SK-N-SH (cell line): ENCODE measurements at regions not wholly inside any gene's neighbourhood (a gene's known extent, or its start where the extent isn't known, plus 50 kb on each side); places are given as distances from the start of the nearest gene placed in this dataset.

Source experiments
- CTCF ChIA-PET: fragments of 300-600, 350-600 bp; formaldehyde crosslinking; extraction: SDS; loops from one replicate; lab custom pipeline; 2021; lab: Yijun Ruan, JAX
- POLR2A ChIA-PET: fragments of 350-600 bp; sonication (Branson Sonifier 250); formaldehyde crosslinking; extraction: SDS; loops from one replicate; lab custom pipeline; 2020; ENCODE audit warnings: antibody characterized with exemption, inconsistent platforms; lab: Yijun Ruan, JAX
- DNase-seq: peaks from one replicate; pipeline ENCODE4 v3.0.0; 2012
- H2AFZ ChIP-seq: fragments of 200-600 bp; sonication (generic); 2 replicates; pipeline ENCODE4 v1.8.1; 2016; ENCODE audit warnings: antibody characterized with exemption, mild to moderate bottlenecking, low read depth
- H3F3A ChIP-seq: fragments of 200-600 bp; sonication (generic); replicated peaks from 2 replicates; pipeline ENCODE3; 2016; ENCODE audit warnings: antibody characterized with exemption, mild to moderate bottlenecking; ENCODE audit not compliant: insufficient read depth
- H3K27ac ChIP-seq, 2 experiments: fragments of 200-500 bp in 1 of 2; fragments of 200-600 bp in 1 of 2; sonication (Bioruptor generic) in 1 of 2; sonication (generic), shearing (Covaris generic) in 1 of 2; 2 replicates each; pipeline versions ENCODE4 v1.5.1 to v1.6.1; 2014 to 2016; ENCODE audit warnings: low read depth in 2 of 2, inconsistent platforms in 1 of 2, low read length in 1 of 2, mild to moderate bottlenecking in 1 of 2, mixed read lengths in 1 of 2
- H3K27me3 ChIP-seq: fragments of 200-600 bp; sonication (generic), shearing (Covaris generic); 2 replicates; pipeline ENCODE4 v1.6.1; 2016; ENCODE audit warnings: mixed run types; ENCODE audit not compliant: insufficient read depth
- H3K36me3 ChIP-seq, 2 experiments: fragments of 200-500 bp in 1 of 2; fragments of 200-600 bp in 1 of 2; sonication (Bioruptor generic) in 1 of 2; sonication (generic) in 1 of 2; replicated peaks in 1 of 2; 2 replicates each; pipeline versions ENCODE3 to v1.5.1; 2014 to 2016; ENCODE audit warnings: low read length in 1 of 2, mild to moderate bottlenecking in 1 of 2; ENCODE audit not compliant: insufficient read depth in 2 of 2, control insufficient read depth in 1 of 2
- H3K4me1 ChIP-seq, 2 experiments: fragments of 200-500 bp in 1 of 2; fragments of 200-600 bp in 1 of 2; sonication (Bioruptor generic) in 1 of 2; sonication (generic), shearing (Covaris generic) in 1 of 2; 2 replicates each; pipeline versions ENCODE4 v1.5.1 to v1.6.1; 2014 to 2016; ENCODE audit warnings: low read depth in 1 of 2, low read length in 1 of 2, mixed run types in 1 of 2; ENCODE audit not compliant: insufficient read depth in 2 of 2, control insufficient read depth in 1 of 2
- H3K4me2 ChIP-seq: fragments of 200-600 bp; sonication (generic), shearing (Covaris generic); 2 replicates; pipeline ENCODE4 v1.6.1; 2017; ENCODE audit warnings: mixed run types
- H3K4me3 ChIP-seq, 2 experiments: fragments of 200-500 bp in 1 of 2; fragments of 200-600 bp in 1 of 2; sonication (Bioruptor generic) in 1 of 2; sonication (generic), shearing (Covaris generic) in 1 of 2; 2 replicates each; pipeline versions ENCODE4 v1.5.1 to v1.8.1; 2014 to 2016; ENCODE audit warnings: low read depth in 2 of 2, inconsistent platforms in 1 of 2, low read length in 1 of 2, mild to moderate bottlenecking in 1 of 2, mixed read lengths in 1 of 2, moderate library complexity in 1 of 2
- H3K79me2 ChIP-seq: fragments of 200-600 bp; sonication (generic); 2 replicates; pipeline ENCODE4 v1.8.1; 2017; ENCODE audit warnings: mild to moderate bottlenecking; ENCODE audit not compliant: insufficient read depth
- H3K9ac ChIP-seq: fragments of 200-600 bp; sonication (generic); 2 replicates; pipeline ENCODE4 v1.6.1; 2017; ENCODE audit warnings: mixed run types
- H3K9me2 ChIP-seq: fragments of 200-600 bp; sonication (generic); 2 replicates; pipeline ENCODE4 v1.6.1; 2017; ENCODE audit warnings: mixed run types
- H3K9me3 ChIP-seq: fragments of 200-600 bp; sonication (generic); 2 replicates; pipeline ENCODE4 v1.6.1; 2017; ENCODE audit warnings: mixed run types, mild to moderate bottlenecking, moderate library complexity
- H4K20me1 ChIP-seq: fragments of 200-600 bp; sonication (generic); 2 replicates; pipeline ENCODE4 v1.6.1; 2017; ENCODE audit warnings: mild to moderate bottlenecking, mixed run types; ENCODE audit not compliant: insufficient read depth
- CHD2 ChIP-seq: fragments of 150-350 bp; IDR thresholded peaks from 2 replicates; pipeline ENCODE4 v1.6.1; 2018; ENCODE audit warnings: low read length; ENCODE audit not compliant: partially characterized antibody
- EP300 ChIP-seq, 2 experiments: IDR thresholded peaks; 2 replicates each; pipeline versions ENCODE4 v1.4.0 to v1.6.1; 2012; ENCODE audit warnings: borderline replicate concordance in 1 of 2, low read depth in 1 of 2, low read length in 1 of 2
- FOXJ3 ChIP-seq: sonication (generic); formaldehyde crosslinking; IDR thresholded peaks from 2 replicates; pipeline ENCODE4 v1.5.1; 2020; ENCODE audit warnings: mild to moderate bottlenecking, missing genetic modification reagents
- FOXM1 ChIP-seq: IDR thresholded peaks from 2 replicates; pipeline ENCODE4 v1.4.0; 2012; ENCODE audit warnings: low read depth, mild to moderate bottlenecking
- GATA2 ChIP-seq: sonication (generic); formaldehyde crosslinking; IDR thresholded peaks from 2 replicates; pipeline ENCODE4 v1.5.0; 2020; ENCODE audit warnings: mild to moderate bottlenecking, missing genetic modification reagents
- MEF2A ChIP-seq: IDR thresholded peaks from 2 replicates; pipeline ENCODE4 v1.4.0; 2012; ENCODE audit warnings: low read depth, borderline replicate concordance
- NFIC ChIP-seq: IDR thresholded peaks from 2 replicates; pipeline ENCODE4 v1.4.0; 2012; ENCODE audit warnings: borderline replicate concordance
- RAD21 ChIP-seq: IDR thresholded peaks from 2 replicates; pipeline ENCODE4 v1.6.1; 2012; ENCODE audit warnings: mild to moderate bottlenecking, low read length
- RCOR1 ChIP-seq: fragments of 150-350 bp; IDR thresholded peaks from 2 replicates; pipeline ENCODE4 v1.6.1; 2017; ENCODE audit warnings: antibody characterized with exemption, low read length
- RFX5 ChIP-seq: IDR thresholded peaks from 2 replicates; pipeline ENCODE4 v1.6.1; 2012; ENCODE audit warnings: mild to moderate bottlenecking, improper control_type of control experiment, low read length
- RXRA ChIP-seq: IDR thresholded peaks from 2 replicates; pipeline ENCODE4 v1.4.0; 2012; ENCODE audit warnings: low read depth, mild to moderate bottlenecking, borderline replicate concordance
- SIN3A ChIP-seq: IDR thresholded peaks from 2 replicates; pipeline ENCODE4 v1.6.1; 2012; ENCODE audit warnings: low read depth, mild to moderate bottlenecking, low read length, moderate library complexity, borderline replicate concordance
- SMC3 ChIP-seq: IDR thresholded peaks from 2 replicates; pipeline ENCODE4 v1.6.1; 2012; ENCODE audit warnings: low read depth, low read length, improper control_type of control experiment
- TAF1 ChIP-seq: IDR thresholded peaks from 2 replicates; pipeline ENCODE4 v1.6.1; 2012; ENCODE audit warnings: low read depth, mild to moderate bottlenecking, low read length, moderate library complexity, borderline replicate concordance
- YY1 ChIP-seq: IDR thresholded peaks from 2 replicates; pipeline ENCODE4 v1.4.0; 2012; ENCODE audit warnings: low read depth, mild to moderate bottlenecking
- WGBS: methylation state at CpG from one replicate; pipeline ENCODE4 v1.1.6; 2017; ENCODE audit warnings: low lambda C conversion rate; 5-methylcytosine and 5-hydroxymethylcytosine counted together
- TF ChIP-seq, protein P1 (sequence below): fragments of 200-600 bp; sonication (generic); IDR thresholded peaks from 2 replicates; pipeline ENCODE4 v1.6.1; 2017; ENCODE audit warnings: antibody characterized with exemption, mild to moderate bottlenecking, moderate library complexity

DNA sequence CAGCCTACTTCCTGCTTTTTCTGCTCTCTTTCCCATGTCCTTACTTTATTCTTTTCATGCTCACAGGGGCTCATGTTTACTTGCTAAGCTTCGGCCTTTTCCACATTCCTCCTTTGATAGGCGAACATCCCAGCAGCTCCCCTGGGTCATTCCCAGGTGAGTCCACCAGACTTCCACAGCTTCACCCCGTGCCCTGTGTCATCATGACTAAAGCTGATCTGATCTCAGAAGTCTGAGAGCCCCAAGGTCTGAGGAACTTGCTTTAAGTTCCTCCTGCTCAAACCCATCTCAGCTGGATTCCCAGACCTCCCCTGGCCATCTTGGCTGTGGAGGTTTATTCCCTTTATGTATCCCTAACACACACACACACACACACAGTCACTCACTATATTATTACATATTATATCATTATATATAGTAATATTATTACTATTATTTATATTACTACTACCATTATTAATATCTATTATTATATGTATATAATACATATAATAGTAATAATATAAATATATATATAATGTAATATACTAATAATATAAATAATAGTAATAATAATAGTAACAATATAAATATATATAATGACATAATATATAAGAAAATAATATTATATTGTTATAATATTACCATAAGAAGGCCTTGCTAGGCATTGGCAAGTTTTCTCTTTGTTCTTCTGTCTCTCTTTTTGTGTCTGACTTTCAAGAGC is 295.9 kb downstream of the PTEN start:
- WGBS = 49% methylated on average over 3 of the region's 3 CpGs
- H3K4me1 ChIP-seq = peaks cover 10 to 20% of the 10 kb centered on the region in 2 experiments
- ChIA-PET CTCF (interaction anchor here (2.3 kb wide), 1 partner anchor 230 kb away, joined by 7 read pairs; no protein-coding TSS in a partner anchor), POLR2A (interaction anchor here (0.8 kb wide), 1 partner anchor 297 kb away, joined by 3 read pairs; no protein-coding TSS in a partner anchor)
- H3K9me2 ChIP-seq = no peaks in the 10 kb centered on the region
- peak overlapping the region; percentile 57; the same call in 1 of the 2 replicates for H2AFZ ChIP-seq
- H4K20me1 ChIP-seq = no peaks in the 10 kb centered on the region
- peak overlapping the region; percentile 87 to 98; a peak in 3 of 4 replicates for H3K27ac ChIP-seq
- H3K4me2 ChIP-seq = 0 out of 2 replicates have a peak overlapping the region, but pooled peaks have one; percentile 12
- H3K27me3 ChIP-seq = no peaks in the 10 kb centered on the region
- no peaks in the 10 kb centered on the region for H3K9me3 ChIP-seq
- H3K36me3 ChIP-seq = no peaks in the 10 kb centered on the region
- no peak overlapping the region for H3K4me3 ChIP-seq
- no peak for TF ChIP-seq YY1
- no peak for TF ChIP-seq EP300 (IDR thresholded peaks at IDR 0.05; ENCODE audit: borderline replicate concordance in 1 of 2, low read depth in 1 of 2, low read length in 1 of 2)
- no peak for TF ChIP-seq RCOR1
- TF ChIP-seq FOXJ3 (CRISPR knock-in tag) = no peak
- TF ChIP-seq FOXM1 = no peak
- TF ChIP-seq TAF1 = no peak
- no peak for TF ChIP-seq RAD21
- TF ChIP-seq CHD2 = no peak
- no peak for DNase-seq
- H3K79me2 ChIP-seq = no peaks in the 10 kb centered on the region
- peaks cover 30% of the 10 kb centered on the region for H3F3A ChIP-seq
- no peak overlapping the region for H3K9ac ChIP-seq

DNA sequence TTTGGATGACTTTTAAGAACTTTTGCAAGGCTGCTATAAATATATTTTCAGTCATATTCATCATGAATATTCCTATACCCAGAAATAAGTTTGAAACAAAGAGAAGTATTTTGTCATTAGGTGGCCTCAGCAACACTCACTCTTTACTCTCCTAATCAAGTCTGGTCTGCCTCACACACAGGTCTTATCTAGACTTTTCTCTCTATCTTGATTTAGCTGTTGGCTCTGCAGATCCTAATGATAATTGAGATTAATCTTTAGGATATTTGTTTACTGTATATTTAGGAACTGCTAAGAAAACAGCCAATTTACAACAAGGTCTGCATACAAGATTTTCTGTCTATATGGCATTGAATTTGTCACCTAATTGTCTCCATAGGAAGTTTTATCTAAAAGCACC is 297.6 kb downstream of the PTEN start:
- peaks cover 15% of the 10 kb centered on the region for H3F3A ChIP-seq
- no peaks in the 10 kb centered on the region for H3K9me2 ChIP-seq
- CTCF ChIA-PET = interaction anchor here (2.3 kb wide), 1 partner anchor 228 kb away, joined by 7 read pairs; no protein-coding TSS in a partner anchor
- no peak overlapping the region for H3K9ac ChIP-seq
- H3K27me3 ChIP-seq = no peaks in the 10 kb centered on the region
- no peaks in the 10 kb centered on the region for H4K20me1 ChIP-seq
- no peaks in the 10 kb centered on the region for H3K9me3 ChIP-seq
- H3K79me2 ChIP-seq = no peaks in the 10 kb centered on the region
- no peaks in the 10 kb centered on the region for H3K36me3 ChIP-seq
- H3K27ac ChIP-seq = peak overlapping the region in 1 of 2 experiments; percentile 50; a peak in 2 of 4 replicates
- peaks cover 22 to 24% of the 10 kb centered on the region in 2 experiments for H3K4me1 ChIP-seq
- no peak overlapping the region for H3K4me3 ChIP-seq
- TF ChIP-seq, protein P1, sequence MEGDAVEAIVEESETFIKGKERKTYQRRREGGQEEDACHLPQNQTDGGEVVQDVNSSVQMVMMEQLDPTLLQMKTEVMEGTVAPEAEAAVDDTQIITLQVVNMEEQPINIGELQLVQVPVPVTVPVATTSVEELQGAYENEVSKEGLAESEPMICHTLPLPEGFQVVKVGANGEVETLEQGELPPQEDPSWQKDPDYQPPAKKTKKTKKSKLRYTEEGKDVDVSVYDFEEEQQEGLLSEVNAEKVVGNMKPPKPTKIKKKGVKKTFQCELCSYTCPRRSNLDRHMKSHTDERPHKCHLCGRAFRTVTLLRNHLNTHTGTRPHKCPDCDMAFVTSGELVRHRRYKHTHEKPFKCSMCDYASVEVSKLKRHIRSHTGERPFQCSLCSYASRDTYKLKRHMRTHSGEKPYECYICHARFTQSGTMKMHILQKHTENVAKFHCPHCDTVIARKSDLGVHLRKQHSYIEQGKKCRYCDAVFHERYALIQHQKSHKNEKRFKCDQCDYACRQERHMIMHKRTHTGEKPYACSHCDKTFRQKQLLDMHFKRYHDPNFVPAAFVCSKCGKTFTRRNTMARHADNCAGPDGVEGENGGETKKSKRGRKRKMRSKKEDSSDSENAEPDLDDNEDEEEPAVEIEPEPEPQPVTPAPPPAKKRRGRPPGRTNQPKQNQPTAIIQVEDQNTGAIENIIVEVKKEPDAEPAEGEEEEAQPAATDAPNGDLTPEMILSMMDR = no peak
- peak in 1 of 2 experiments; percentile 64; a peak in 1 of 4 replicates for TF ChIP-seq EP300 (IDR thresholded peaks at IDR 0.05; ENCODE audit: borderline replicate concordance in 1 of 2, low read depth in 1 of 2, low read length in 1 of 2)
- TF ChIP-seq TAF1 = no peak
- TF ChIP-seq SIN3A = no peak
- TF ChIP-seq MEF2A = no peak
- TF ChIP-seq CHD2 = peak; percentile 10
- TF ChIP-seq SMC3 = no peak
- no peak for TF ChIP-seq RXRA
- TF ChIP-seq RFX5 = no peak
- TF ChIP-seq NFIC = no peak
- no peak for TF ChIP-seq YY1
- peak; percentile 74 for TF ChIP-seq GATA2 (CRISPR knock-in tag)
- TF ChIP-seq RAD21 = peak; percentile 35
- H3K4me2 ChIP-seq = no peak overlapping the region
- DNase-seq = no peak
- POLR2A ChIA-PET = no interaction called here
- no peak overlapping the region for H2AFZ ChIP-seq
